BJ (cell line): ENCODE measurements at regions not wholly inside any gene's neighbourhood (a gene's known extent, or its start where the extent isn't known, plus 50 kb on each side); places are given as distances from the start of the nearest gene placed in this dataset.

Experiments used
- CTCF ChIA-PET: fragments of 350-600 bp; formaldehyde crosslinking; extraction: SDS; loops from one replicate; lab custom pipeline; 2021; ENCODE audit warnings: antibody characterized with exemption, inconsistent platforms; lab: Yijun Ruan, JAX
- POLR2A ChIA-PET: fragments of 300-600 bp; sonication (Branson Sonifier 250); formaldehyde crosslinking; extraction: SDS; loops from one replicate; lab custom pipeline; 2021; ENCODE audit warnings: antibody characterized with exemption; lab: Charles Lee
- DNase-seq: peaks from one replicate; pipeline ENCODE4 v3.0.0-alpha.2; 2011; ENCODE audit warnings: low read depth
- H3K27me3 ChIP-seq: 2 replicates; pipeline ENCODE4 v1.6.0; 2011; ENCODE audit warnings: low read length; ENCODE audit not compliant: control insufficient read depth, insufficient read depth
- H3K36me3 ChIP-seq: 2 replicates; pipeline ENCODE4 v1.5.1; 2011; ENCODE audit warnings: low read length; ENCODE audit not compliant: control insufficient read depth, insufficient read depth
- H3K4me3 ChIP-seq: 2 replicates; pipeline ENCODE4 v1.5.1; 2011; ENCODE audit warnings: low read depth, mild to moderate bottlenecking, control low read depth, low read length
- TF ChIP-seq, protein P1 (sequence below): IDR thresholded peaks from 2 replicates; pipeline ENCODE4 v1.5.1; 2011; ENCODE audit warnings: low read depth, mild to moderate bottlenecking, control low read depth, inconsistent platforms, low read length, moderate library complexity; ENCODE audit not compliant: insufficient read depth

GRCh38 chr12:71000748-71001147, 80.2 kb upstream of the PTPRR start:
- TF ChIP-seq, protein P1, sequence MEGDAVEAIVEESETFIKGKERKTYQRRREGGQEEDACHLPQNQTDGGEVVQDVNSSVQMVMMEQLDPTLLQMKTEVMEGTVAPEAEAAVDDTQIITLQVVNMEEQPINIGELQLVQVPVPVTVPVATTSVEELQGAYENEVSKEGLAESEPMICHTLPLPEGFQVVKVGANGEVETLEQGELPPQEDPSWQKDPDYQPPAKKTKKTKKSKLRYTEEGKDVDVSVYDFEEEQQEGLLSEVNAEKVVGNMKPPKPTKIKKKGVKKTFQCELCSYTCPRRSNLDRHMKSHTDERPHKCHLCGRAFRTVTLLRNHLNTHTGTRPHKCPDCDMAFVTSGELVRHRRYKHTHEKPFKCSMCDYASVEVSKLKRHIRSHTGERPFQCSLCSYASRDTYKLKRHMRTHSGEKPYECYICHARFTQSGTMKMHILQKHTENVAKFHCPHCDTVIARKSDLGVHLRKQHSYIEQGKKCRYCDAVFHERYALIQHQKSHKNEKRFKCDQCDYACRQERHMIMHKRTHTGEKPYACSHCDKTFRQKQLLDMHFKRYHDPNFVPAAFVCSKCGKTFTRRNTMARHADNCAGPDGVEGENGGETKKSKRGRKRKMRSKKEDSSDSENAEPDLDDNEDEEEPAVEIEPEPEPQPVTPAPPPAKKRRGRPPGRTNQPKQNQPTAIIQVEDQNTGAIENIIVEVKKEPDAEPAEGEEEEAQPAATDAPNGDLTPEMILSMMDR = no peak
- CTCF ChIA-PET = no interaction called here
- no peak overlapping the region for H3K4me3 ChIP-seq
- POLR2A ChIA-PET = no interaction called here
- H3K27me3 ChIP-seq = no peaks in the 10 kb centered on the region
- no peak for DNase-seq
- no peaks in the 10 kb centered on the region for H3K36me3 ChIP-seq

DNA sequence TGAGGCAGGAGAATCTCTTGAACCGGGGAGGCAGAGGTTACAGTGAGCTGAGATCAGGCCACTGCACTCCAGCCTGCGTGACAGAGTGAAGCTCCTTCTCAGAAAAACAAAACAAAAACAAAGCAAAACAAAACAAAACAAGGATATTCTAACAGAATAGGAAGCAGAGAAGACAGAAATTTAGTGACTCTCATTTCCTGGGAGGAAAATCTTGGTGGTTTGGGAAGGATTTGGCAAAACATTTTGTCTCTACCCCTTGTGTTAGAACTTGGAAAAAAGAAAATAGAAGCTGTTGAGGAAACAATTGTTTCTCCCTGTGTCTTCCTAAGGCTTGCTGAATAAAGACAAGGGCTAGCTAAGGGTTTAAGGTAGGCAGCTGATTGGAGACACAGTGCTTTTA, 79.7 kb upstream of the PTPRR start:
- ChIA-PET CTCF (no interaction called here), POLR2A (no interaction called here)
- Histone ChIP-seq H3K36me3 (no peaks in the 10 kb centered on the region), H3K4me3 (no peak overlapping the region), H3K27me3 (no peaks in the 10 kb centered on the region)
- no peak for DNase-seq
- TF ChIP-seq, protein P1 = no peak

DNA sequence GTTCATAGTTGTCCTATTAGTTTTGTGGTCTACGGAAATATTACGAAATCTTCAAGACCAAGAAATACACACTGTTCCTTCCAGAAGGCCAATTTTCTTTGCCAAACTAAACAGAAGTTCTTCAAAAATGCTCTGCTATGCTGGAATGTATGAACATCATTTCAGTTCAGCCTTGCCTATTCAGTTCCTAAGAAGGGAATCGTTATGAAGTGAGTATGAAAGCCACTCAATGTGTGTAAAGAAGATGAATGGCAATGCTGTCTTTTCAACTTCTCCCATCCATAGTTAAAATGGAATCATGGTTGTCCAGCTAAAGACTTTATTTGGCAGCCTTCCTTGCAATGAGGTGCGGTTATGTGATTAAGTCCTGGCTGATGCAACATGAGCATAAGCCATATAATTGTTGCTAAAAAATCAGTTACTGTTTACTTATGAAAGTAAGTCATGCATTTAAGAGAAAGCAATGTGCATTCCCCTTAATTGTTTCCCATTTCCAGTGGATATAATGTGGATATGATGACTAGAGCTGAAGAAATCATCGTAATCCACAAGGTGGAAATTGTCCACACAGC, 73.8 kb upstream of the PTPRR start:
- POLR2A ChIA-PET = no interaction called here
- CTCF ChIA-PET = no interaction called here
- H3K27me3 ChIP-seq = no peaks in the 10 kb centered on the region
- H3K36me3 ChIP-seq = no peaks in the 10 kb centered on the region
- no peak overlapping the region for H3K4me3 ChIP-seq
- TF ChIP-seq, protein P1 = no peak
- peak; percentile 5 for DNase-seq

DNA sequence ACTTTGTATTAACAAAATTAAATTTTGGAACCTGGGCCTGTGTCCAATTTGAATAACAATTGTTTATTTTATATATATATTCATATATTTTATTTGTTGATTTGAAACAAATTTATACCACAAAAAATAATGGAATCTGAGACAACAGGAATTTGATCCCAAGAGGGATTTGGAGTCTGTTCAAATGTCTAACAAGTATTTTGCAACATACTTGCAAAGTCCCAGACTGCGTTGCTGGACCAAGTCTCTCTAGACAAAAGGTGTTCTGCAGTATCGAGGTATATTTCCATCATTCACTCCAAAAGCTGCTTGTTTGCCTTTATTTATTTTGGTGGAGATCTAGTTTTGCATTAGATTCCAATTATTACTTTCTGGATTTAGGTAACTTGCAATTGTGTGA, 68.7 kb upstream of the PTPRR start:
- H3K36me3 ChIP-seq = no peaks in the 10 kb centered on the region
- CTCF ChIA-PET = no interaction called here
- H3K27me3 ChIP-seq = no peaks in the 10 kb centered on the region
- H3K4me3 ChIP-seq = no peak overlapping the region
- TF ChIP-seq, protein P1 = no peak
- DNase-seq = no peak
- POLR2A ChIA-PET = no interaction called here

- CTCF ChIA-PET = no interaction called here
- TF ChIP-seq, protein P1 = no peak
Observed at GRCh38 chr12:70985850-70986249, 65.3 kb upstream of the PTPRR start.

More at GRCh38 chr12:70985850-70986249, 65.3 kb upstream of the PTPRR start:
- no peaks in the 10 kb centered on the region for H3K36me3 ChIP-seq
- H3K27me3 ChIP-seq = no peaks in the 10 kb centered on the region
- POLR2A ChIA-PET = no interaction called here
- H3K4me3 ChIP-seq = no peak overlapping the region
- no peak for DNase-seq
